GM21786 (cell line): ENCODE measurements at regions not wholly inside any gene's neighbourhood (a gene's known extent, or its start where the extent isn't known, plus 50 kb on each side); places are given as distances from the start of the nearest gene placed in this dataset.

ENCODE experiments used
- ATAC-seq: cut with Tn5 transposase; IDR thresholded peaks from one replicate; pipeline ENCODE4 v1.9.1; 2021; ENCODE audit not compliant: unreplicated experiment

- ATAC-seq = no peak
Measured at GRCh38 chr13:48181482-48182145, 51.4 kb upstream of the ITM2B start.

GRCh38 chr13:48178126-48178525, 54.9 kb upstream of the ITM2B start:
- no peak for ATAC-seq

GRCh38 chr13:48176781-48177180, 56.2 kb upstream of the ITM2B start:
- no peak for ATAC-seq

GRCh38 chr13:48175185-48175584, 57.8 kb upstream of the ITM2B start:
- no peak for ATAC-seq

GRCh38 chr13:48167866-48168265, 65.1 kb upstream of the ITM2B start:
- no peak for ATAC-seq

GRCh38 chr13:48165727-48166126, 67.3 kb upstream of the ITM2B start:
- ATAC-seq = no peak

- no peak for ATAC-seq
Measured at GRCh38 chr13:48165063-48165462, 67.9 kb upstream of the ITM2B start.

GRCh38 chr13:48163061-48163460, 68.2 kb upstream of the MED4 start:
- no peak for ATAC-seq

- no peak for ATAC-seq
Measured at GRCh38 chr13:48162217-48162616, 67.3 kb upstream of the MED4 start.

- no peak for ATAC-seq
Measured at GRCh38 chr13:48161530-48162179, 66.8 kb upstream of the MED4 start.

- no peak for ATAC-seq
Measured at GRCh38 chr13:48160606-48161278, 65.8 kb upstream of the MED4 start.

GRCh38 chr13:48159826-48160225, 64.9 kb upstream of the MED4 start:
- no peak for ATAC-seq

GRCh38 chr13:48159401-48159800, 64.5 kb upstream of the MED4 start:
- no peak for ATAC-seq

GRCh38 chr13:48158915-48159314, 64.0 kb upstream of the MED4 start:
- ATAC-seq = no peak

GRCh38 chr13:48158290-48158689, 63.4 kb upstream of the MED4 start:
- peak; percentile 56 for ATAC-seq

- ATAC-seq = no peak
Measured at GRCh38 chr13:48156466-48156865, 61.6 kb upstream of the MED4 start.

GRCh38 chr13:48155848-48156247, 60.9 kb upstream of the MED4 start:
- no peak for ATAC-seq

GRCh38 chr13:48154671-48155070, 59.8 kb upstream of the MED4 start:
- no peak for ATAC-seq

- no peak for ATAC-seq
Measured at GRCh38 chr13:48153186-48153585, 58.3 kb upstream of the MED4 start.

GRCh38 chr13:48151363-48152161, 56.7 kb upstream of the MED4 start:
- no peak for ATAC-seq

GRCh38 chr13:48148454-48148853, 53.5 kb upstream of the MED4 start:
- no peak for ATAC-seq

- no peak for ATAC-seq
Measured at GRCh38 chr13:48146636-48147035, 51.7 kb upstream of the MED4 start.
